Endothelial cell of umbilical vein (primary cell): ENCODE measurements at regions not wholly inside any gene's neighbourhood (a gene's known extent, or its start where the extent isn't known, plus 50 kb on each side); places are given as distances from the start of the nearest gene placed in this dataset.

ENCODE experiments used
- BruUV-seq: library from RNA; stranded (reverse); fragments of 400-500 nt; replicated peaks from 2 replicates; lab custom pipeline; 2021; lab: Mats Ljungman, UMichigan
- CTCF ChIA-PET: fragments of 300-600, 350-600 bp; sonication (Branson Sonifier 250); formaldehyde crosslinking; loops from one replicate; lab custom pipeline; 2021; ENCODE audit warnings: antibody characterized with exemption, inconsistent platforms; lab: Charles Lee
- POLR2A ChIA-PET: fragments of 300-600, 350-600 bp; sonication (Branson Sonifier 250); formaldehyde crosslinking; loops from one replicate; lab custom pipeline; 2021; ENCODE audit warnings: antibody characterized with exemption, inconsistent platforms; lab: Charles Lee
- DNase-seq: peaks from one replicate; pipeline ENCODE4 v3.0.0-alpha.2; 2011; ENCODE audit warnings: low read depth, low spot score
- FAIRE-seq: peaks from 2 replicates; lab custom pipeline; 2011; peaks lifted over from hg19 to GRCh38; lab: Jason Lieb, UNC
- H2AFZ ChIP-seq: 2 replicates; pipeline ENCODE4 v1.6.0; 2012; ENCODE audit warnings: low read depth, low read length, control low read depth, inconsistent platforms
- H3K27ac ChIP-seq: 2 replicates; pipeline ENCODE4 v1.5.1; 2011; ENCODE audit warnings: low read depth, mild to moderate bottlenecking, control low read depth, low read length, moderate library complexity; ENCODE audit not compliant: insufficient read depth
- H3K27me3 ChIP-seq, 2 experiments: 2 replicates each; pipeline versions ENCODE4 v1.6.0 to v1.6.1; 2011; ENCODE audit warnings: low read length in 2 of 2, mixed read lengths in 1 of 2; ENCODE audit not compliant: control insufficient read depth in 2 of 2, insufficient read depth in 2 of 2
- H3K36me3 ChIP-seq, 2 experiments: 2 replicates in 1 of 2; 3 replicates in 1 of 2; pipeline ENCODE4 v1.5.1; 2011; ENCODE audit warnings: low read length in 2 of 2, mild to moderate bottlenecking in 1 of 2, moderate library complexity in 1 of 2; ENCODE audit not compliant: control insufficient read depth in 2 of 2, insufficient read depth in 2 of 2; ENCODE audit errors: extremely low read depth in 1 of 2
- H3K4me1 ChIP-seq: 3 replicates; pipeline ENCODE4 v1.5.1; 2011; ENCODE audit warnings: mild to moderate bottlenecking, low read length; ENCODE audit not compliant: control insufficient read depth, insufficient read depth; ENCODE audit errors: extremely low read depth
- H3K4me2 ChIP-seq: 2 replicates; pipeline ENCODE4 v1.6.1; 2011; ENCODE audit warnings: low read length, control low read depth, mixed read lengths; ENCODE audit not compliant: insufficient read depth
- H3K4me3 ChIP-seq, 3 experiments: fragments of 200-600 bp in 1 of 3; sonication (generic), shearing (Covaris generic) in 1 of 3; replicated peaks in 1 of 3; 2 replicates each; pipeline ENCODE4 v1.5.1; 2011 to 2016; ENCODE audit warnings: control low read depth in 3 of 3, low read length in 3 of 3, mild to moderate bottlenecking in 2 of 3, inconsistent platforms in 1 of 3, low read depth in 1 of 3, moderate library complexity in 1 of 3; ENCODE audit not compliant: insufficient read depth in 1 of 3
- H3K79me2 ChIP-seq: 2 replicates; pipeline ENCODE4 v1.6.0; 2012; ENCODE audit warnings: low read length, inconsistent platforms; ENCODE audit not compliant: control insufficient read depth, insufficient read depth
- H3K9ac ChIP-seq: replicated peaks from 2 replicates; pipeline ENCODE3; 2011; ENCODE audit warnings: low read length, control low read depth; ENCODE audit not compliant: insufficient read depth; ENCODE audit errors: extremely low read depth
- H3K9me1 ChIP-seq: replicated peaks from 3 replicates; pipeline ENCODE4 v1.6.0; 2011; ENCODE audit warnings: mild to moderate bottlenecking, low read length; ENCODE audit not compliant: control insufficient read depth, insufficient read depth; ENCODE audit errors: extremely low read depth
- H3K9me3 ChIP-seq: replicated peaks from 2 replicates; pipeline ENCODE4 v1.5.1; 2012; ENCODE audit warnings: low read length, inconsistent platforms; ENCODE audit not compliant: control insufficient read depth, insufficient read depth
- H4K20me1 ChIP-seq: replicated peaks from 2 replicates; pipeline ENCODE3; 2011; ENCODE audit warnings: mild to moderate bottlenecking, low read length; ENCODE audit not compliant: control insufficient read depth, insufficient read depth; ENCODE audit errors: extremely low read depth
- CTCF ChIP-seq, 2 donors: IDR thresholded peaks; 1 replicate in 1 of 2; 2 replicates in 1 of 2; pipeline ENCODE4 v1.5.1; 2011; ENCODE audit warnings: low read length in 2 of 2, mild to moderate bottlenecking in 2 of 2, moderate library complexity in 2 of 2, control low read depth in 1 of 2, inconsistent platforms in 1 of 2, low read depth in 1 of 2; ENCODE audit not compliant: insufficient read depth in 1 of 2; ENCODE audit errors: extremely low read depth in 1 of 2
- EZH2 ChIP-seq: IDR thresholded peaks from 2 replicates; pipeline ENCODE4 v1.6.1; 2012; ENCODE audit warnings: borderline replicate concordance, low read depth, mild to moderate bottlenecking, moderate library complexity, low read length, inconsistent platforms; ENCODE audit not compliant: severe bottlenecking
- FOS ChIP-seq: IDR thresholded peaks from 2 replicates; pipeline ENCODE4 v1.6.1; 2011; ENCODE audit warnings: mild to moderate bottlenecking, low read length, moderate library complexity, borderline replicate concordance; ENCODE audit not compliant: insufficient read depth
- GATA2 ChIP-seq: IDR thresholded peaks from 2 replicates; pipeline ENCODE4 v1.7.0; 2011; ENCODE audit warnings: low read depth, mild to moderate bottlenecking, moderate library complexity, mixed read lengths, low read length; ENCODE audit not compliant: insufficient read length, insufficient read depth
- JUN ChIP-seq: IDR thresholded peaks from 2 replicates; pipeline ENCODE4 v1.6.1; 2011; ENCODE audit warnings: borderline replicate concordance, low read depth; ENCODE audit not compliant: insufficient read length, insufficient read depth
- MYC ChIP-seq: IDR thresholded peaks from one replicate; pipeline ENCODE4 v1.6.1; 2011; ENCODE audit warnings: mild to moderate bottlenecking, low read depth, low read length
- POLR2A ChIP-seq: IDR thresholded peaks from 2 replicates; pipeline ENCODE4 v1.6.1; 2012; ENCODE audit warnings: low read depth, mild to moderate bottlenecking, control low read depth, low read length
- POLR2AphosphoS5 ChIP-seq: IDR thresholded peaks from 2 replicates; pipeline ENCODE4 v1.6.1; 2012; ENCODE audit warnings: low read depth, mild to moderate bottlenecking, control low read depth, low read length, moderate library complexity; ENCODE audit not compliant: insufficient read depth
- dilution Hi-C: fragments of 300-500 bp; cut with MboI; formaldehyde crosslinking; loops from one replicate; pipeline ENCODE4 v1.15.0; 2019; ENCODE audit warnings: low sequenced_read_pairs; ENCODE audit not compliant: extremely low pct_ligation_motif_present
- intact Hi-C: fragments of 100-400 bp; cut with micrococcal nuclease; formaldehyde crosslinking; loops from one replicate; pipeline ENCODE4 v1.10.0; 2022
- TF ChIP-seq, protein P1 (sequence below): IDR thresholded peaks from 2 replicates; pipeline ENCODE4 v1.6.1; 2011; ENCODE audit not compliant: insufficient read depth, insufficient read length

- FAIRE-seq (no peak), DNase-seq (no peak)
- no peaks in the 10 kb centered on the region for H3K4me1 ChIP-seq
- POLR2A ChIA-PET, result no interaction called here
- no TSS peak for BruUV-seq
- no peaks in the 10 kb centered on the region for H3K27me3 ChIP-seq
- no peaks in the 10 kb centered on the region for H3K79me2 ChIP-seq
- no peaks in the 10 kb centered on the region for H3K9me1 ChIP-seq
- CTCF ChIA-PET, result no interaction called here
- no peak overlapping the region for H3K9ac ChIP-seq
- H3K36me3 ChIP-seq, result no peaks in the 10 kb centered on the region
- intact Hi-C loops, result no loop called here
- dilution Hi-C loops, result no loop called here
- no peak overlapping the region for H2AFZ ChIP-seq
- no peak for TF ChIP-seq FOS
- no peak for TF ChIP-seq POLR2AphosphoS5
- TF ChIP-seq JUN, result no peak
- TF ChIP-seq POLR2A, result no peak
- TF ChIP-seq MYC, result no peak
- no peak for TF ChIP-seq CTCF (IDR thresholded peaks at IDR 0.05; ENCODE audit: extremely low read depth in 1 of 2, insufficient read depth in 1 of 2, low read depth in 1 of 2, low read length in 2 of 2)
- no peak for TF ChIP-seq GATA2
- no peak for TF ChIP-seq EZH2
- TF ChIP-seq, protein P1, sequence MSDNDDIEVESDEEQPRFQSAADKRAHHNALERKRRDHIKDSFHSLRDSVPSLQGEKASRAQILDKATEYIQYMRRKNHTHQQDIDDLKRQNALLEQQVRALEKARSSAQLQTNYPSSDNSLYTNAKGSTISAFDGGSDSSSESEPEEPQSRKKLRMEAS, result no peak
- no peak overlapping the region for H3K4me3 ChIP-seq
- H4K20me1 ChIP-seq, result no peaks in the 10 kb centered on the region
- H3K4me2 ChIP-seq, result no peak overlapping the region
- no peak overlapping the region for H3K27ac ChIP-seq
- no peaks in the 10 kb centered on the region for H3K9me3 ChIP-seq
Measured at GRCh38 chr19:5205381-5205780, 135.2 kb downstream of the PTPRS start.
